Middle frontal gyrus (tissue), 1 donor: ENCODE measurements at regions not wholly inside any gene's neighbourhood (a gene's known extent, or its start where the extent isn't known, plus 50 kb on each side); places are given as distances from the start of the nearest gene placed in this dataset.
A peak's percentile ranks its signal among the peaks of the same experiment; 100 is the strongest.

Experiments used
- DNase-seq: peaks from one replicate; pipeline ENCODE4 v3.0.0-alpha.2; 2015; ENCODE audit warnings: low spot score; ENCODE audit errors: extremely low spot score

DNA sequence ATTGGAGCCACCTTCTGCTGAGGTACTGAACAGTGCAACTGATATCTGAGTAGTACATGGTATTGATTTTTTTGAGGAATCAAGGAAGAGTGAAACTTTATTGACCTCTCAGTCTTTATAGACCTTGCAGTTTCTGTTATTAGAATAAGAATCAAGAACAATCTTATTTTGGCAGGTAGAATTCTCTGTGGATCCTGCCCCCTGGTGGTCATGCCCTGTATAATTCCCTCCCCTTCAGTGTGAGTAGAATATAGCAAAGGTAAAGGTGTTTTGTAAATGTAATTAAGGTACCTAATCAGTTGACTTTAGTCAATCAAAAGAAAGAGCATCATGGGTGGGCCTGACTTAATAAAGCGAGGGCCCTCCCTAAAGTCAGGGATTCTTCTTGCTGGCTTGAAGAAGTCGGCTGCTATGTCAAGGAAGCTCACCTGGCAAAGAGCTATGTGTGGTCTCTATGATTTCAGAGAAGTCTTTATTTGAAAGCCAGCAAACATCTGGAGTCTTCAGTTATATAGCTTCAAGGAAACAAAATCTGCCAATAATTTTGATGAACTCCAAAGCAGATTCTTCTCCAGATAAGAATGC, 142.8 kb downstream of the LSM5 start:
- no peak for DNase-seq

DNA sequence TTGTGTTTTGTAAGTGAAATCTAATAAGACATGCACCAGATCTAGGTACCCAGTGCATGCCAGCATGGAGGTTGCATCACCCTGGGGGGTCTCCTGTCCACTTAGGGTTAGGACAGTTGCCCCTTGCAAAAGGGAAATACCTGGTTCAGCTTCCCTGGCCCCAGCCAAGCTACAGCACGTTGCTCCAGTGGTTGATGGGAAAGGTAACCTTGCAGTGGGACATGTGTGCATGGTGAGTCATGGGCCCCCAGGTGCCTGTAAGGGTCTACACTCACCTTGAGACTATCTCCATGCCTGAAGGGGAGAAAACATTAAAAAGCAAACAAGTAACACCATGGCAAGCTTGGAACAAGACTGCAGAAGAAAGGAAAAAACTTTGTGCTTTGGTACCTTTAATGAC, 143.9 kb downstream of the LSM5 start:
- DNase-seq: no peak

DNA sequence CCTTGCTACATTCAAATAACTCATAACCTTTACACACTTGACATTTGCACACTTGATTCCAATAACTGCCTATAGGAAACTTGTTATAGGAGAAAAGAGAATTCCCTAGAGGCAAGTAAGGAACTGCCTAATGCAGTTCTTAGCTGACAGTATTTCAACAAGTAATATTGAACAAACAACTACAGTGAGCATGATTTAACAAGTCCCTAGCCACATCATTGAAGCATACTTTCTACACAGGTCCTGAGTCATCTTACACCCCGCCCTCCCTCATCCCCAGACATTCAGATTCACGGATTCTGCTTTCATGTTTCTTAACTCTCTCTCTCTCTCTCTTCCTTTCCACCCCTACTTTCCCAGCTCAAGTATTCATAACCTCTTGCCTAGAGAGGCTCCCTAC, 153.5 kb downstream of the LSM5 start:
- no peak for DNase-seq

DNA sequence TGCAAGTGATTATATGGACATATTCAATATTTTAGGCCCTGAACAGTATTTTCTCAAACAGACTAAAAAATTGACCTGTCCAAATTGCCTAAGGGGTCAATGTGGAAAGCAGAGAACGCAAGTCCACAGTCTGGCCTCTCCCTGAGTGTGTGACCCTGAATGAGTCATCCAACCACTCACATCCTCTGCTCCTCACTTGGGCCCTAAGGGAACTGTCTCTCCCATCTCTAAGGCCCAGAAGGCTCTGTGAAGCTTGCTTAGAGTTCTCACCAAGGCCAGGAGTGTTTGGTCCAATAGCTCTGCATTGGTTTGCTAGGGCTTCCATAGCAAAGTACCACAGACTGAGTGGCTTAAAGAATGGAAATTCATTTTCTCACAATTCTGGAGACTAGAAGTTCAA, 155.1 kb downstream of the LSM5 start:
- DNase-seq: no peak

DNA sequence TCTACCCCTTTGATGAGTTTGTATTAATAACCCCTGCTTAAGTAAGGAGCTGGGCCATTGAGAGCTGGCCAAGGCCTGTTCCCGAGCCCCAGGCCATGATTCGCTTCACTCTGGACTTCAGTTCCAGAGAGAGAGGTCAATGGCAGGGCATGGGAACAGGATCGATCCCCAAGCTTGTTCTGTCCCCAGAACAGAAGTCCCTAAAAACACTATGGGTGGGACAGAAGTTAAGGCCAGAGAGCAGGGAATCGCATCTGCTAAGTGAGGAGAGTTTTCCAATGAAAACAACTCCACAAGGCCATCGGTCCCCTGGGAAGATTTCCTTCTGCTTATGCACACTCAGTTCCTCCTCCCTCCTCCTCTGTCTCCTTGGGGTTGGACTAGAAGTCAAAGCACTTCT, 159.6 kb downstream of the LSM5 start:
- DNase-seq: no peak

DNA sequence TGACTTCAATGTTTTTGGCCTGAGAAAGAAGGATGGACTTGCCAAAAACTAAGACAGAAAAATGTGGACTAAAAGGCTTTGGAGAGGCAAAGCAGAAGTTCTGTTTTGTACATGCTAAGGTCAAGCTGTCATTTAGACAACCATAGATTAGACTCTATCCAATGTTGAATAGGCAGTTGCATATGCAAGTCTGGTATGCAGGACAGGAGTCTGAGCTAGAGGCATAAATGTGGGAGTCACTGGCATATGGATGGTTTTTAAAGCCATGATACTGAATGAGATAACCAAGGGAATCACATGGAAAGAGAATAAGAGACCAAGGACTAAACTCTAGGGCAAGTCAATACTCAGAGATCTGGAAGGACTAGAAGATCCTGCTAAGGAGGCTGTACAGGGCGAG, 164.1 kb downstream of the LSM5 start:
- DNase-seq: no peak

DNA sequence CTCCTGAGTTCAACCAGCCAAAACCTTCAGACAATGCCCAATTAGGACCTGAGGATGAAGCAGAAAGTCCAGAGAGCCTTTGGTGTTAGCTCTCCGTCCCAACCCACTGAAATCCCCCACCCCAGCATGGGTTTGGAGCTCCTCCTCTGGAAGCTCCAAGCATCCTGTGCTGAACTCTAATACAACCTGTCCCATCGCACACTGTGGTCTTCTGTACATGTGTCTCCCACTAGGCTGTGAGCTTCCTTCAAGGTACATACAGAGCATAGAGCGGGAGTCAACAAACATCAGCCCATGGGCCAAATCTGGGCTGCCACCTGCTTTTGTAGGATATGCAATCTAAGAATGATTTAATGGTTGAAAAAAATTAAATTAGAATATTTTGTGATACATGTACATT, 166.5 kb downstream of the LSM5 start:
- no peak for DNase-seq

DNA sequence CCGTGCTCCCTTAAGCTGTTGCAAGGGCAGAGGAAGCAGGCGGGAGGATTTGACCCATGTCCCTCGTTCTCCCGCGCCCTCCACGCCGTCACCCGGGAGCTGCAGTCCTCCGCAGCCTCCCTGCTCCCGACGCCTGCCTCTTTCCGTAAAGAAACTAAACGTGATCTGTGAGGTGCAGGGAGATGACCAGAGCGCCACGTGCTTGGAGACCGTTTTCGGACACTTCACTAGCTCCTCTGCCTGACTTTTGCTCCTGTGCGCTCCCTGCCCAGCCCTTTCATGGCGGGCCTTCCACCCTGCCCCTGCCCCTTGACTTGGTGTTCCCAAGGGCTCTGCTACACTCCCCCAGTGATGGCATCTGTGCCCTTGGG, 171.2 kb downstream of the LSM5 start:
- DNase-seq: no peak

DNA sequence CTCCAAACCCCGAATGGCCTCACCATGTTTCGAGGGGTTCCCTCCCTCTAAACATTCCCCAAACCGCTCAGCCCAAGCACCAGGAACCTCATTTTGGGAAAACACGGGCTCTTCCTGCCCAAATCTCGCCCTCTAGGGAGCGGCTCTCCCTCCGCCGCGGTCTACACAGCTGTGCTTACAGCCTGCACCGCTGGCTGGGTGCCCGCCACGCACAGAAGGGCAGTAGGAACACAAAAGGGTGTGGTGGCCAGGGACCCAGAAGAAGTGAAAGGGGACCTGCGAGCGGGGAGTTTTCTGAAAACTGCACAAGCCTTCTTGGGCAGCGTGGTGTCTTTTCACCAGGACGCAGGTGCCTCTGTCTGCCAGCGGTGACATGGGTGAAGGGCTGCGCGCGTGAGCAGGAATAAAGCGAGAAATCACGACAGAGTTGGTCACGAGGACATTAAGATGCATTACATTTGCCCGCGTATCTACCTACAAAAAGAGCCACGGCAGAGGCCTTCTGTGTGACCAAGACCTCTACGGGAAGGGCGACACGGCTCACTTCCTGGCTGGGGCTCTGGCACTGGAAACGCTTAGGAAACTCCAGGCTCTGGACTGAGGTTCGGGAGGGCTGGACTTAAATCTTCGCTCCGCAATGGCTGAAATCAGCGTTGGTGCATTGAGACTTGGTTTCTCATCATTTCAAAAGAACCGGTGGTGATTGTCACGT, 171.7 kb downstream of the LSM5 start:
- no peak for DNase-seq

DNA sequence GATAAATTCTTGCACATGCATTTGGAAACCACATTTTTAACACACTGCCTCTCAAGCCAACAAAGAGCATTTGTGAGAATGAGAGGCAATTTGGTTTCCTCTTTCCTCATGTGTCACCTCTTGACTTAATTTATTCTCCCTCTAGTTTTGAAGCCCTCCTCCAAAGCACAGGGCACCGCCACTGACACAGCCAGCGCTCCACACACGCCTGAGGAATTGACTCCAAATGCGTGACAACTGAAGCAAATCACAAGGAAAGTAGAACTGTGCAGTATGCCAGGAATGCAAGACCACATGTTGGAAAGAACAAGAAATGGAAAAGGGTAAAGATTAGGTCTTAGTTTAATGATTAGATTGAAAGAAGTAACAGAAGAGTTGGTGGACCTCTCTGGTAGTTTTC, 173.3 kb downstream of the LSM5 start:
- no peak for DNase-seq

DNA sequence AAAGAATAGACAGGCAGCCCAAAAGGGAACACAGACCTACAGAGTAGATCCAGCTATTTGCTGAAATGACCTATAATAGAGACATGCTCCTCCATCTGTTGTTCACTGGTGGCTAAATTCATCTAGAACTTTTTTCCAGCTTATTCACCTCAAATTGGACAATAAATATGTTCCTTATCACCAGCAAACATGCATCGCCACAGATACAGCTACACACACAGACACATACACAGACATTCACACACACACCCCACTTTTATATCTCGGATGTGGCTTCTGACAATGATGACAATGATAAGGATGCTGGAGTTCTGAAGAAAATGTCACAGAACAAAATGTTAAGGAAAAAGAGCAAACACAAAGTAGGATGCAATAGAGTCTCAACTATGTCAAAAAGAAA, 175.4 kb downstream of the LSM5 start:
- DNase-seq: no peak

DNA sequence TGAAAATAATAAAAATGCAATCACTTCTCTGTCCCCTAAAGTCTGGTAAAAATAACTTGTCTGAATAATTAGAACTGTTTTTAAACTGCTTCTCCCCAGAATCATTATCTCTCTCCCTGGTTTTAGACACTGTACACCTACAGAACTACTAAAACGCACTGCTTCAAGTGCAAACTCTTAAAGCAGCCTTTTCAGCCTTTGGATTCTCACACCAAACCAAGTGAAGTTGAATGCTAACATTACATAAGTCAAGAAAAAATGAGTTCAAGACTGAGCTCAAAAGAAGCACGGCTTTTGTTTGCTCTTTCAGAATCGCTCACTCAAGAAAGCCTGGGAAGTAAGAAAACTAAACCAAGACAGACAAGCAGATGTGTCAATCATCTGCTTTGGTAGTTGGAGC, 188.8 kb downstream of the LSM5 start:
- no peak for DNase-seq

DNA sequence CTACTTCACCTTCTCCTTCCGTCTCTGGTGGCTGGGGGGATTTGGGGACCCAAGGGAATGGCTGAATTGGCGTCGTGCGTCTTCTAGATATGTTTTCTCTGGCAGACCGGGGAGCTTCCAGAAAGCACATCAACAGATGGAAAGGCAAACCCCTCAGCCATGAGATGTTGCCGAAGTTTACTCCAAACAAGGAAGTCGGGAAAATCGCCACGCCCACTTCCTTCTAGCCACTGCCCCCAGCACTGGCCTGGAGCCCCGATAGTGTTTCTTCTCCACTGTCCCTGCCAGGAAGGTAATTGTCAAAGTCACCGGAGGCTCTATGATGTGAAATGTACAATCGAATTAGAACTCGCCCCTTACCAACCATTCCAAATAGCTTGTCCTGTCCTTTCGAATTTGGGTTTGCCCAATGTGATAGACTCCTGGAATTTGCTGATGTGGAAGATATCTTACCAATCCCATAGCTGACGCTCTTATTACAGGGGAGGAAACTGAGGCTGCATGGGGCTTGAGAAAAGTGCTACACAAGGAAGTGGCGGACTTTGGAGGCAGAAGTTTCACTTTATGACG, 191.0 kb downstream of the LSM5 start:
- DNase-seq: no peak

DNA sequence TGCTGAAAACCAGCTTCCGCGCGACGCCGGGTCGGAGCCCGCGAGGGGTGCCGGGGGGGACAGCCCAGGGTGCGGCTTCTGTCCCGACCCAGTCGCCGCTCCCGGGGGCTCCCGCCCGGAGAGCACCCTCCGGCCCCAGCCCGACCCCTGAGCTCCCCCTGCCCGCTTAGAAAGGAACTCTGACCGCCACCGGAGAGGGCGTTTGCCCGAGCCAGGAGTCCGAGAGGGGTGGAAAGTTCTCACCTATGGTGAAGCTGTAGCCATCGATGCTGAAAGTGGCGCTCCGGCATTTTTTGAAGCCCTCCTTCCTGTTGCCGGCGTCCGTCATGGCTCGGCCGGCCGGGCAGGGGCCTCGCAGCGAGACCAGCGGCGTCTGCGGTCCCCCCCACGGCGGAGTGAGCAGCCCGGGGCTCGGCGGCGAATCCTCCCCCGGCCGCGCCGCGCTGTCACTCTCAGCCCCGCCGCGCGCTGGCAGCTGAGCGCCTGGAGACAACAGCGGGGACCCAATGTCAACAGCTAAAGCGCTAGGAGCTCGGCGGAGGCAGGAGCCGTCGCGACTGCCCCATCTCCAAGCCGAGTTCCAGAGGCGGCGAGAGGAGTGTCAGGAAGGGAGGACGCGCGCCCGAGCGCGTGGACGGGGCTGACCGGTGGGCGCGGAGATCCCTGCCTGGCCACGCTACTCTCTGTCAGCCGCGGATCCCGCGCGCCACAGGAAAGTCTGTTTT, 191.6 kb downstream of the LSM5 start:
- DNase-seq: no peak

DNA sequence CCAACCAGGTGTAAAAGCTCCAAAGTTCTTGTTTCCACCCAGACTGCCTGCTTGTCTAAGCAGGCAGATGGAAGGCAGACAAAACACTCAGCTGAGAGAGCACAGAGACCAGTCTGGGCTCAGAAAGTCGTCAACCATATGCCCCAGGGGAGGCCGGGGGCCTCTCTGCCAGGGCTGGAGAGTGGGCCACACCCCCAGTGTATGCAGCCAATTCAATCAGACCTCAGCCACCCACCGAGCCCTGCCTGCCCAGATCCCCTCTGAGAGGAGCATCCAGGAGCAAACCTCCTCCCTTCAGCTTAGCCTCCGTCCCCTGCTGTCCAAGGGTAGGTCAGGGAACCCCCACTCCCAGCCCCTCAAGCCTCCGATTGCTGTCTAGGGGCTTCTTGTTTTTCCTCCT, 196.3 kb downstream of the LSM5 start:
- no peak for DNase-seq

DNA sequence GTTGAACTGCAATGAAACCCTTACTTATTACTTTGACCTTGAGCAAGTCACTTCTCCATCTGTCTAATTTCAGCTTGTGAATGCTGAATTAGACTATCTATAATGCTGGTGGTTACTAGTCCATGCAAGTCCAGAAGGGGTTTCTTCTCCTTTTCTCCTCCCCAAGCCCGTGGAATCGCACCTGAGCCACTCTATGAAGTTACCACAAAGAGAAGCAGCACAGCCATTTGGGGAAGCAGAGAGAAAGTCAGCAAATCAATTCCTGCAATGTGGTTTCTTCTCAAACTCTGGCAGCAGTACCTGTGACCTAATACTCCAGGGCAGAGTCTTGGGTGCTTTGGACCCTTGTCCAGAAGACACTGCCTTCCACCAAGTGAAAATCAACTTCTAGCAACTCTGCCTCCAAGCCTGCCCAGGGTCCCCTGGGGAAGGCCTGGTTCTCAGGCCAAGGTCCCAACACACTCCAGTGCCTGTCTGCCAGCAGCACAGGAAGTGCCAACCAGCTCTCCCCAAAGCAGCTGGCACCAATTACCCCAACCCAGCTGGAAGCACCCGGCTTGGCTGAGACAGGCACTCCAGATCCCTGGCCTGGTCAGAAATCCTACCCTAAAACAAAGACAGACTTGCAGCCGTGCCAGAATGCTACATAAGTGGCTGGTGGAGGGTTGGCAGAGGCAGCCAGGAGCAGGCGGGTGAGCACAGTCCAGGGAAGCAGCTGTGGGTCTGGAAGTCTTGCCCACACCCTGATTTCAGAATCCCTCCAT, 200.3 kb downstream of the LSM5 start:
- peak; percentile 61 for DNase-seq

DNA sequence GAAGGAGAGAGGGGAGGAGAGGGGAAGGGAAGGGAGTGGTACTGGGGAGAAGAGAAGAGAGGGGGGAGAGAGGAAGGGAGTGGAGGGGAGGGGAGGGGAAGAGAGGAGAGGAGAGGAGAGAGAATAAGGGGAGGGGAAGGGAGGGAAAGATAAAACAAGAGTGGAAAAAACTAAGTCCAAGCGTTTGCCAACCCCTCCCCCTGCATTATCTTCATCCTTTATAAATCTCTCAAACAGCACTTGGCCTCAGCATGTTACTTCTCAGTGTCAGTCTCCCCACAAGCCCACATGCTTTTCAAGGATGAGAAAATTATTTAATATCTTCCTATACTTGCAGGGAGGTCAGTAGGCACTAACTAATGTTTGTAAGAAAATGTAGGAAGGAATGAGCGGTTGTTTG, 204.5 kb downstream of the LSM5 start:
- no peak for DNase-seq

DNA sequence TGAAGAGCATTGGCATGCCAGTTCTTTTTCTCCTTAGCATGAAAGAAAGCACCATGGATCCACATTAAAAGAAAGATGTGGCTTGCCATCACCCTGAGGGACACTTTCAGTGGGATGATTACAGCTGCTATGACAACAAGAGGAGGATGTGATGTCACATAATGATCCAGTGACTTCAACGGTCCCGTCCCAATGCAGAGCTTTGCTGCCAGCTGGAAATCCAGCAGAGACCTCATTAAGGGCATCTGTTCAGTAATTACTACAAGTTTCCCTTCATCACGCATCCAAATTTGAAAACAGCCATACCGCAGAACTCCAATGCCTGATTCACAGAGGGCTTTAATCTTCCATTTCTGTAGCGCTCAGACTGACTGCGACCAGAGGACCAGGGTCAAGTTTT, 206.6 kb downstream of the LSM5 start:
- no peak for DNase-seq

DNA sequence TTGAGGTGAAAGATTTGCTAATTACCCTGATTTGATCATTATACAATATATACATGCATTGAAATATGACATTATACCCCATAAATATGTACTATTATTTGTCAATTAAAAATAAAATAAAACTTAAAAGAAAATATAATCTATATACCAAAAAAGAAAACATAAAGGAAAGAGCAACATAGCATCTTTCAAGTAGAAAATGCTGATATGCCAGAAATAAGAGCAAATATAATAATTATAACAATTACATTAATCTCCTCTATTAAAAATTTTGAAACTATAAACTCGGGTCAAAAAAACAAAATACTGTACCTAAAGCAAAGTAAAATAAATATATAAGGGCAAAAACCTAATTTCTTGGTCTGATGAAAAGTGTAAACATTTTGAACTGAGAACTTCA, 209.3 kb upstream of the PDE1C start:
- no peak for DNase-seq

DNA sequence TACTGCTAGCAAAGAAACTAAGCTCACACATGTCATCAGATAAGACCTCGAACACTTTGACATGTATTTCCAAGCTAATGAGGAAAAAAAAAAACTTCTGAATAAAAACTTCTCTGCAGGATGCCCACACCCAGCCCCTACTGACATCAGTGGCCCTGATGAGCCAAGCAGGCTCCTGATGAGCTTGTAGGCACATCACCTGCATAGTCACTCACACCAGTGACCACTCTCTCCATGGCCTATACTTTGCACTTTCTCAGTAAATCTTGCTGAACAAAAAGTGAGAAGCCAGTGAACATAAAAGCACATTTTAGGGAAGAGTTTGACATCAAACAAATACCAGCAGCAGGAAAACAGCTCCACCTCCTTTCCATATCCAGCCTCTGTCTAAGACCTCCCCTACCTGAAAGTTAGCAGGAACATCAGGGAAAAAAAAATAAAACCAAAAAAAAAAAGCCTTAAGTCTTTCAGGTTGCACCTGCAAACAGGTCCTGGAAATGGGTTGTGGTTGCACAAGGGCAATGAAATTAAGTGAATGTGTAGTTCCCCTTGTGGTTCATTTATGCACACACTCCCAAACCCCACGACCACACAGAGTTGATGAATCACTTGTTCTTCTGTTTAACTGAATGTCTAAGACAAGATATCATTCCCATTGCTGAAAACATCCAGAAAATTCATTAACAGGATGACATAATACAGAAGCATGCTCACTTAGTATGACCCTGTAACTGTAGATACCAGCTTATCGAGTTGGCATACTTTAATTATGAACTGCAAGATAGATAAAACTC, 205.2 kb upstream of the PDE1C start:
- DNase-seq: no peak

DNA sequence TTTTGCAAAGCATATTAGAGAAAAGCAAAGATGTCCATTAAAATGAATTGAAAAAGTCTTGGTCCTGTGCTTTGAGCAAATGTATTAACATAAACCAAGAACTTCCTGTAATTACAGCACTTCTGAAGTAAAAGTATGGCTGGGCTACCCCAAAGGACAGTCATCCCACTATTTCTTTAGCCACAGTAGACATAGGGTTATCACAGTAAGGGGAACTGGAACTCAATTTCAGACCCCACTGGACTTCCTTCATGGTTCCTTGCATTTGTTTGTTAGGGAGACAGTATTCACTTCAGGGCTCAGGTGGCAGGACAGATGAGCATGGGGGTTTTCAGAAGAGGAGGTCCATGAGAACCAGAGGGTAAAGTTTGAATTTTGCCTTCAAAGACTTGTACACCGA, 203.1 kb upstream of the PDE1C start:
- DNase-seq: no peak
